NCI-H1048 (cell line): ENCODE measurements at regions not wholly inside any gene's neighbourhood (a gene's known extent, or its start where the extent isn't known, plus 50 kb on each side); places are given as distances from the start of the nearest gene placed in this dataset.

Experiments used
- DNase-seq: peaks from one replicate; lab custom pipeline; 2025; lab: John Stamatoyannopoulos, UW

DNA sequence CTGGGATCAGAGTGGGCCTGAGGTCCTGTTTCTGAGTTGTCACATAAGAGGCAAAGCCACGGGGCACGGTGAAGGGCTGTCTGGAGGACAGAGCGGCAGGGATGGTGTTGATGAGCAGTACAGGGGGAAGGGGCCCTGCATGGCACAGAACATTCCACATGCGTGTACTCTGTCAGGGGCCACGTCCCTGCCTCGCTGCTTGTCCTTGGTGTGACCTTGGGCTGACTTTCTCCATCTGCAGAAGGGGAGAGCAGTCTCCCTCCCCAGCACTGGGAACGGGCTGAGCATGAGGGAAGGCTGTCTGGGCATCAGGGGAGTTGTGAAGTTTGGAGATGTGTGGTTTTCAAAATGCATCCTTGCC, 71.5 kb upstream of the GSE1 start:
- no peak for DNase-seq

- no peak for DNase-seq
These were observed 70.9 kb upstream of the GSE1 start for GRCh38 chr16:85541980-85542900.

- no peak for DNase-seq
These were observed 69.6 kb upstream of the GSE1 start for GRCh38 chr16:85543536-85543935.

- DNase-seq = no peak
These were observed 69.1 kb upstream of the GSE1 start for GRCh38 chr16:85544016-85544415.

DNA sequence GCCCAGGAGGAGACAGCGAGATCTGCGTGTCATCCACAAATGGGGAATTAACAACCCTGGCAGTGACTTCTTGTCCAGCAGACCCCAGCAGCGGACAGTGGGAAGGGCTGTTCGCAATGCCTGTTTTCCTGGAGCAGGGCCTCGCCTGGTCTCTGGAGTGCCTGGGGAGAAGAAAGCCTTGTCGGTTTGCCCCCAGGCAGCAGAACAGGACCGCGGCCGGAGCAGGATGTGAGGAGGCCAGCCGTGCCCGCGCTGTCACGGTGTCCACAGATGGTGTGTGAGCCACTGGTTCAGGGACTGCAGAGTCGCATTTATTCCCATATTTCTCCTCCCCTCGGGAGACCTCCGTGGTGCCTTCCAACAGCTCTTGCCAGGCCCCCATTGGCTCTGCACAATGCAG, 68.5 kb upstream of the GSE1 start:
- DNase-seq = no peak

DNA sequence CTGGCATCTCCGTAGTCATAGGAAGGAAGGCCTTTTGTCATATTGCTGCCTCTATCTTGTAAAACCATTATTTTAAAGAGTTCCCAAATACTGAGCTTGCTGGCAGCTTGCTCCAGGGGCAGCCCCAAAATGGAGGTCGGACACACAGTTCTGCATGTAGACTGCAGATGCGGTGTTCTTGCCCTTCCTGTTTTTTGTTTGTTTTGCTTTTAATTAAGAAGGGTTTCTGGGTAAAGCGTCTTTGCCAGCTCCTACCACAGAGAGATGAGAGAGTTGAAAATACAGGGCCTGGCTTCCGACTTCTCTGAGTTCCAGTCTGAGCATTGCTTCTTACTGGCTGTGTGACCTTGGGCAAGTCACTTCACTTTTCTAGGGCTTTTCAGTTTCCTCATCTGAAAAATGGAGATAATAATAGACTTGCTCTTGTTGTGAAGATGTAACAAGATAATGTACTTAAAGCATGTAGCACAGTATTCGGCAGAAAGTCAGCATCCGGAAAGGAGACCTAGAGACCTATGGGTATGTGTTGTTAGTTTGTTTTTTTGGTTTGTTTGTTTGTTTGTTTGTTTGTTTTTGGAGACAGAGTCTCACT, 67.8 kb upstream of the GSE1 start:
- no peak for DNase-seq

DNA sequence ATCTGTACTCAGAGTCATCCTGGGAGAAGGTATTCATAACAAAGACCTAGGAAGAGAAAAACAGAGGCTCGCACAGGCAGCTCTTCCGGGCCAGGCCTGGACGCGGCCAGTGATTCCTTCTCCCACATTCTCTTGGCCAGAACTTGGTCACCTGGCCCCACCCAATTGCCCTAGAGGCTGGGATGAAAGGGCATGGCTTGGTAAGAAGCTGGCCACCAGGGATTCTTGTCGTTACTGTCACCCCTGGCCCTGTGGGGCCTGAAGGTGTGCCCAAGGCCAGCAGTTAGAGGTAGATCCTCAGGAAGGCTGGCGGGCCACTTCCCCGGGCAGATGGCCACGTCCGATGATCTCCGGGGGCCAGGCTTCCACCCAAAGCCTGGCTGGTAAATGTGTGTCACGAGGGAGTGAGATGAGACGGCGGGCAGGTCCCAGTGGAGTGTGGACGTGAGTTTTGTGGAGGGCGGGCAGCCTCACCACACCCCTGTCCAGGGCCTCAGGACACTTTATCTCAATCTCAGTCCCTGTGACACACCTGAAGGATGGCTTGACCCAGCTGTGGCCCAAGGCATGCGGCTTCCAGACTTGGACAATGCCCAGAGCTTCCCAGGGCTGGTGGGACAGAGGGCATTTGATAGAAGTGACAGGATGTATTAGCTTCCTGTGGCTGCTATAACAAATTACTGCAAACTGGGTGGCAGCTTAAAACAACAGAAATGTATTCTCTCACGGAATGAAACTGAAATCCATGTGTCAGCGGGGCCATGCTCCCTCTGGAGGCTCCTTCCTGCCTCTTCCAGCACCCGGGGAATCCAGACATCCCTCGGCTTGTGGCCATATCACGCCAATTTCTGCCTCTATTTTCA, 66.3 kb upstream of the GSE1 start:
- no peak for DNase-seq

DNA sequence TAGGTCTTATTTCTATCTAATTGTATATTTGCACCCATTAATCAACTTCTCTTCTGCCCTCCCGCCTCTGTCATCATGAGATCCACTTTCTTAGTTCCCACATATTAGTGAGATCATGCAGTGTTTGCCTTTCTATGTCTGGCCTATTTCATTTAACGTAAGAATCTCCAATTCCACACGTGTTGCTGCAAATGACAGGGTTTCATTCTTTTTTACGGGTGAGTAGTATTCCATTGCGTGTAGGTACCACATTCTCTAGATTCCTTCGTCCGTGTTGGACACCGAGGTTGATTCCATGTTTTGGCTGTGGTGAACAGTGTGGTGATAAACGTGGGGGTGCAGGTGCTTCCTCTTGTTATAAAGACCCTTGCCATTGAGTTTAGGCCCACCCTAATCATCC, 64.7 kb upstream of the GSE1 start:
- no peak for DNase-seq

- no peak for DNase-seq
These were observed 63.2 kb upstream of the GSE1 start for GRCh38 chr16:85549766-85550421.

GRCh38 chr16:85550422-85550864, 62.7 kb upstream of the GSE1 start:
- DNase-seq = no peak

DNA sequence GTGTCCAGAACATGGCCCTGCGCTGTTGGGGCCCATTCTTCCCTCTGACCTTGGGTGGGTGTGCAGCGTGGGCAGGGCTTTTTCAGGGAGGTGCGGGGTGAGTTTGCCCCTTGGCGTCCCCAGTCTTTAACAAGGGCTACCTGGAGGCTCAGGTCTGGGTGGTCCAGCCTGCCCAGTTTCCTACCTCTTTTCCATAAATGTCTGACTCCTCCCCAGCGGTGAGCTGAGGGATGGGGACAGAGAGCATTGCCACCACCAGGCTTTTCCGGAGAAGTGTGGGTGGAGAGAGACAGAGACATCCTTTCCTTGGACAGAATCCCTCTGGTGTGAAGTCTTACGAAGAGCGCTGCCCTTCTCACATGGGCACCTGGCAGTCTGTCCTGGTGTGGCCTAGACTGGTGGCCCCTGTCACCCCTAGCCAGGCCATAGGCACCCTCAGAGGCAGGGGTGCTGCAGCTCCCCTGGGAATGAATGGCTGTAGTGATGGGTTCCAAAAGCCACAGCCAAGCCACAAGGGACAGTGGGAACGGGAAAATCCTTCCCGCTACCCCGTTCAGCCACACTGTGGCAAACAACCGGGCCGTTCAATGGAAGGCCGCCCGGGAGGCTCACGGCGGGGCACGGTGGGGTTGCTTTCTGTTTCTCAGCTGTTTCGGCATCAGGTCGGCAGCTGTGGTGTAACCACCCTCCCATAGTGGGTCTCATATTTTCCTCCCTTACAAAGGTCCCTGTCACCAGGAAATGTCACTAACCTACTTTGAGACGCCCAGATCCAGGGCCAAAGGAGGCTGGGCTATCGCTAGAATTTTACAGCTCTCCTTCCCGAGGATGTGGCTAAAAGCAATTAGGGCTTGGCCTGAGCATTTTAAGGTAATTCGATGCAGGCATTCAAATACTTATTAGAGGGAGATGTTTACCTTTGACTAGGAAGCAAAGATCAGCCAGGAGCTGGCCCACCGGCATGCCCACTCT, 61.9 kb upstream of the GSE1 start:
- DNase-seq = no peak

DNA sequence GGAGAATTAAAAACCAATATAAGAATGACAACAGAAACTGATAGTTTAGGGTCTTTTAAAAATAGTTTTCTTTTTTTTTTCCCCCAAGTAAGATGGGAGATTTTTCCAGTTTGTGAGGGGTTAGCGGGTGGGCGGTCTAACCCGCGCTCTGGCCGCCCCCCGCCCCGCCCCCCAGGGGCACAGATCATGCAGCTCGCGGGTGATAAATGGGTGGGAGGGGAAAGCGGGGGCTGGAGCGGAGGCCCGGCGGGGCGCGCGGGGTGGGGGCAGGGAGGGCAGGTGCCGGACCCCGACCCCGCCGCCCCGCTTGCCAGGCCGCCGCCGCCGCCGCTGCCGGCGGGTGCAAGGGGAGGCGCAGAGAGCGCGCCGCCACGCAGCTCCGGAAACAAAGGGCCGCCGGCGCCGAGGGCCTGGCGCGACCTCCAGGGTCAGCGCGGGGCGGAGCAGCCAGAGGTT, 60.1 kb upstream of the GSE1 start:
- no peak for DNase-seq

GRCh38 chr16:85553436-85554113, 59.5 kb upstream of the GSE1 start:
- no peak for DNase-seq

GRCh38 chr16:85554114-85554888, 58.8 kb upstream of the GSE1 start:
- no peak for DNase-seq

DNA sequence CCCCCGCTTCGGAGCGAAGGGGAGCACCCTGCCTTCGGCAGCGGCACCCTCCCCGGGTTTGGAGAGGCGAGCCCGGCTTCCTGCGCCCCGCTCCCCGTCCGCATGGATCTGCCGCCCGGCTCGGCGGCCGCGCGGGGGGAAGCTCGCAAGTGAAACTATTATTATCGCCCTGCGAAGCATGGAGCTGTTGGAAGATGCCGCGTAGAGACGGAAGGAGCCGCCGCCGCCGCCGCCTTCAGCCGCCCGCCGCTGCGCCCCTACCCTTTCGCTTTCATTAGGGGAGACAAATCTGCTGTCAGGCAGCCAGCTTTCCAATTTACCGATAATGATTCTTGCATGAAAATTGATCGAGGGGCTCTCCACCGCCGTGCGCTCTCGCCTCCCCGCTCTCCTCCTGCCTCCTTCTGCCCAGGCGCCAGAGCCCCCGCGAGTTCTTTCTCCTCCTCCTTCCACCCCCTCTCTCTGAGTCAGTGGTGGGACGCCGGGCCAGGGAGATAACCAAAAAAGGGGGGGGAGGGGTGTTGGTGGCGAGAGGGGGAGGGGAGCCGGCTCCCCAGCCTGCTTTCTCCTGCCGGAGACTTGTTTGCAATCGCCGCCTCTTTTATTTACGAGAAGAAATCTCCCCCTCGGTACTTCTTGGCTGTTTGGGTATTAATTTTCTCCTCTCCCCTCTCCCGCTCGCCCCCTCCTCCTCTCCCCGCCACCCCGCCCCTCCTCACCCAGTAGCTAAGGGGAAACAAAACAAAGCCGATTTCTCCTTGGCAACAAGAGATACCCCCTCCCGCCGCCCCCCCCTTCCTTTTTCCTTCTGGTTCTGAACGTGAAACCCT, 58.0 kb upstream of the GSE1 start:
- DNase-seq = no peak

DNA sequence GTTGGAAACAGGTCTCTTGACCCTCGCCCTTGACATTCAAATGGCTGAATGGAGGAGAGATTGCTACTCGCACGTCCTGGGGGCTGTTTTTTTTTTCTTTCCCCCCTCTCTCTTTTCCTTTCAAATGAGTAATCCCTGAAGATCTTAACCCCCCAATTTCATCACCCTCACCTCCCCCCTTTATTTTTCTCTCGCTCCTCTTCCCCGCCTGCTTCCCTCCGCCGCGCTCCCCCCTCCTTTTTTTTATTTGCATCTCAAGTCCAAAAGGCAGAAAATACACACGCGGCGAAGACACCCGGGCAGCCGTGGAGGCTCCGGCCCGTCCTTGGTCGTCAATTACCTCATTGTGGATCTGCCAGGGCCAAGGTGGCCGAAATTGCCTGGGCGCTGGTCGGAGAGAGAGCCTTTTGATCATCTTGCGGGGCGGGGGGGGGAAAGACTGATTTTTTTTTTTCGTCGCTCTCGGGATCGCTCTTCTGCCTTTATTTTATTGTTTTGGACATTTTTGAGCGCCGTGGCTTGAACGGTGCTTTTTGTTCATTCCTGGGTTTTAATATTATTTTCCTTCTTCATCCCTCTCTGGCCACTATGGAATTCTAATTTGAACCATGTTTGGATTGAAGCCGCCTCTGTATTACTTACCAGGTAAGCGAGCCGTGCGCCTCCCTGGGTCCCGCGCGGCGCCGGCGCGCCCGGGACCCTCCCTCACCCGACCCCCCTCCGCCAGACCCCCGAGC, 57.2 kb upstream of the GSE1 start:
- DNase-seq = no peak

DNA sequence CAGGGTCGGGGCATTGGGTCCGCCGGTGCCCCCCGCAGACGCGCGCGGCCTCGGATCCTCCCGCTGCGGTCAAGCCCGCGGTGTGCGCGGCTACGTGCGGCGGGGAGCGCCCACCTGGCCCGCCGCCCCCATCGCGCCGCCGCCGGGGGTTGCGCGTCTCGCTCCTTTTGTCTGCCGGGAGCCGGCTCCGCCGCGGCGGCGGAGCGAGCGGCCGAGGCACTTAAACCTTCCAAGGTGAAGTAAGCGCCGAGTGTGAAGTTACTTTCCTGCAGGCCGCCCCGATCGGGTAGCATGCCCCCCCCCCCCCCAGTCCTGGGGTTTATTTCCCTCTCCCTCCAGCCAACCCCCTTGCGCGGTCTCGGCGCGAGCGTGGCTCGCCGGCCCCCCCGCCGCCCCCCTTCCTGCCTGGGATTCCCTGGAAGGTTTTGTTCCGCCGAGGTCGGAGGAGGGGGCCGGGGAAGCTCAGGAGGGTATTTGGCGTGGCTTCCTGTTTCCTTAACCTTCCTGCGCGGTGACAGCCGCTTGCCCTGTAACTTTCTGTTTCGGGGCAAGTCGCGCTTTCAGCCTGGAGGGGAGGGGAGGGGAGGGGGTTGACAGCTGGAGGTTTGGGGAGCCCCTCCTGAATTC, 56.6 kb upstream of the GSE1 start:
- DNase-seq = no peak
